Left ventricle myocardium inferior (tissue), 1 donor: ENCODE measurements at regions not wholly inside any gene's neighbourhood (a gene's known extent, or its start where the extent isn't known, plus 50 kb on each side); places are given as distances from the start of the nearest gene placed in this dataset.

Experiments used
- DNase-seq: peaks from one replicate; pipeline ENCODE4 v3.0.0-alpha.2; 2020
- H3K27ac ChIP-seq: fragments of 200-600 bp; replicated peaks from 2 replicates; pipeline ENCODE4 v1.8.0; 2021
- H3K27me3 ChIP-seq: fragments of 200-600 bp; 2 replicates; pipeline ENCODE4 v1.8.0; 2021; ENCODE audit warnings: low read depth
- H3K36me3 ChIP-seq: fragments of 200-600 bp; 2 replicates; pipeline ENCODE4 v1.8.0; 2021
- H3K4me1 ChIP-seq: fragments of 200-600 bp; 2 replicates; pipeline ENCODE4 v1.8.0; 2021
- H3K4me3 ChIP-seq: fragments of 200-600 bp; 2 replicates; pipeline ENCODE4 v1.8.0; 2021; ENCODE audit warnings: mild to moderate bottlenecking, moderate library complexity
- H3K9me3 ChIP-seq: fragments of 200-600 bp; replicated peaks from 2 replicates; pipeline ENCODE4 v1.8.0; 2021
- CTCF ChIP-seq: fragments of 200-600 bp; IDR thresholded peaks from 2 replicates; pipeline ENCODE4 v1.8.0; 2021; ENCODE audit warnings: antibody characterized with exemption, mild to moderate bottlenecking, borderline replicate concordance
- intact Hi-C: fragments of 100-400 bp; cut with micrococcal nuclease; formaldehyde crosslinking; loops from one replicate; pipeline ENCODE4 v1.11.0; 2022
- donor health status: DM: no; HTN: yes; CAD: no; lungs with severe emphysema.

- DNase-seq: no peak
- H3K4me1 ChIP-seq: no peaks in the 10 kb centered on the region
Observed at GRCh38 chr2:118300832-118301231, 212.6 kb downstream of the INSIG2 start.

DNA sequence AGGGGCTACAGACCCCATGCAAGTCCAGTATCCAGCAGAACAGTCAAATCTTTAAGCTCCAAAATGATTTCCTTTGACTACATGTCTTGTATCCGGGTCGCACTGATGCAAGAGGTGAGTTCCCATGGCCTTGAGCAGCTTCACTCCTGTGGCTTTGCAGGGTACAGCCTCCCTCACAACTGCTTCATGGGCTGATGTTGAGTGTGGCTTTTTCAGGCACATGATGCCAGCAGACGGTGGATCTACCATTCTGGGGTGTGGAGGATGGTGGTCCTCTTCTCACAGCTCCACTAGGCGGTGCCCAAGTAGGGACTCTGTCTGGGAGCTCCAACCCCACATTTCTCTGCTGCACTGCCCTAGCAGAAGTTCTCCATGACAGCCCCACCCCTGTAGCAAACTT, 208.4 kb downstream of the INSIG2 start:
- no peak for DNase-seq
- no peak overlapping the region for H3K4me3 ChIP-seq
- no peak overlapping the region for H3K27ac ChIP-seq
- intact Hi-C loops: no loop called here
- H3K36me3 ChIP-seq: no peaks in the 10 kb centered on the region
- TF ChIP-seq CTCF: no peak
- H3K4me1 ChIP-seq: no peaks in the 10 kb centered on the region
- peaks cover 37% of the 10 kb centered on the region for H3K27me3 ChIP-seq
- no peaks in the 10 kb centered on the region for H3K9me3 ChIP-seq

More at GRCh38 chr2:118300832-118301231, 212.6 kb downstream of the INSIG2 start:
- Histone ChIP-seq H3K36me3 (no peaks in the 10 kb centered on the region), H3K4me3 (no peak overlapping the region), H3K9me3 (no peaks in the 10 kb centered on the region), H3K27me3 (peaks cover 30% of the 10 kb centered on the region), H3K27ac (no peak overlapping the region)
- intact Hi-C loops: no loop called here
- no peak for TF ChIP-seq CTCF

DNA sequence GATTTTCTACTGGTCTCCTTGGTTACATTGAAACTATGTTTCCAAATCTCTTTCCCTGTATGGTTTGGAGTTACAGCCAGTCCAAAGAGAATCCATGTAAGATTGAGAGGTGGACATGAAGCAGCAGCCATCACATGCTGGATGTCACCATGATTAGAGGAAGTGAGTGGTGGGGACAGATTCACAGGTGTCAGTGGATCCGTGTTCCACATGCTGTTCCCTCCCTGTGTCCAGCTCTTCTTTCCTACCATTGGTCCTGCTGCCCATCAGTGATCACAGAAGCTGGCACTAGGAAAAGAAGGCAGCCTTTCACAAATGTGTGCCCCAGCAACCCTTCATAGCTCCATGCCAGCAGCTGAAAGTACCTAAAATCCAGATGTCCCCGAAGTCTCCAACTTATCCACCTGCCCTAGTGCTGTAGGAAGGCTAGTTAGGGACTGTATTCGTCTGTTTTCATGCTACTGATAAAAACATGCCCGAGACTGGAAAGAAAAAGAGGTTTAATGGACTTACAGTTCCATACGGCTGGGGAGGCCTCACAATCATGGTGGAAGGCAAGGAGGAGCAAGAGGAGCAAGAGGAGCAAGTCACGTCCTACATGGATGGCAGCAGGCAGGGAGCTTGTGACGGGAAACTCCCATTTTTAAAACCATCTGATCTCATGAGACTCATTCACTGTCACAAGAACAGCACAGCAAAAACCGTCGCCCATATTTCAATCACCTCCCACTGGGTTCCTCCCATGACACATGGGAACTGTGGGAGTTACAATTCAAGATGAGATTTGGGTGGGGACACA, 207.5 kb downstream of the INSIG2 start:
- no peaks in the 10 kb centered on the region for H3K9me3 ChIP-seq
- no peak for TF ChIP-seq CTCF
- H3K36me3 ChIP-seq: no peaks in the 10 kb centered on the region
- intact Hi-C loops: no loop called here
- H3K27me3 ChIP-seq: peaks cover 39% of the 10 kb centered on the region
- H3K4me3 ChIP-seq: no peak overlapping the region
- no peaks in the 10 kb centered on the region for H3K4me1 ChIP-seq
- no peak for DNase-seq
- H3K27ac ChIP-seq: no peak overlapping the region

DNA sequence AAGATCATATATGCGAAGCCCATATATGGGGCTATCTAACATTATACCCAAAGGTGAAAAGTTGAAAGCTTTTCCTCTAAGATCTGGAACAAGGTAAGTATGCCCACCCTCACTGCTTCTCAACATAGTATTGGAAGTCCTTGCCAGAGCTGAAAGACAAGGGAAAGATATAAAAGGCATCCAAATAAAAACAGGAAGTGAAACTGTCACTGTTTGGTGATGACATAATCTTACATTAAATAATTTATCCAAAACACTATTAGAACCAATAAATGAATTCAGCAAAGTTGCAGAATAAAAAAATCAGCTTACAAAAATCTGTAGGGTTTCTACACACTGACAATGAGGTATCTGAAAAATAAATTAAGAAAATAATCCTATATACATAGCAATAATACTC, 205.8 kb downstream of the INSIG2 start:
- TF ChIP-seq CTCF: no peak
- Histone ChIP-seq H3K27me3 (peaks cover 35% of the 10 kb centered on the region), H3K36me3 (no peaks in the 10 kb centered on the region), H3K4me3 (no peak overlapping the region), H3K27ac (no peak overlapping the region), H3K4me1 (no peaks in the 10 kb centered on the region), H3K9me3 (no peaks in the 10 kb centered on the region)
- intact Hi-C loops: no loop called here
- no peak for DNase-seq

- no peak overlapping the region for H3K27ac ChIP-seq
- no peaks in the 10 kb centered on the region for H3K4me1 ChIP-seq
- no peaks in the 10 kb centered on the region for H3K36me3 ChIP-seq
- H3K9me3 ChIP-seq: no peaks in the 10 kb centered on the region
- intact Hi-C loops: no loop called here
- H3K4me3 ChIP-seq: no peak overlapping the region
- no peak for DNase-seq
- TF ChIP-seq CTCF: no peak
- H3K27me3 ChIP-seq: peaks cover 33% of the 10 kb centered on the region
Observed at GRCh38 chr2:118292991-118293390, 204.7 kb downstream of the INSIG2 start.
